Adrenal gland (tissue), 9 donors: ENCODE measurements at regions not wholly inside any gene's neighbourhood (a gene's known extent, or its start where the extent isn't known, plus 50 kb on each side); places are given as distances from the start of the nearest gene placed in this dataset.

ENCODE experiments used
- DNase-seq, 7 donors: peaks; one replicate each; pipeline ENCODE4 v3.0.0-alpha.2; 2019 to 2020
- H3K27ac ChIP-seq, 5 donors: fragments of 200-600 bp; sonication (generic) in 4 of 5; 1 replicate in 3 of 5; 2 replicates in 2 of 5; pipeline versions ENCODE4 v1.5.1 to v1.8.0; 2016 to 2020; ENCODE audit warnings: mild to moderate bottlenecking in 1 of 5
- H3K27me3 ChIP-seq: fragments of 200-600 bp; 2 replicates; pipeline ENCODE4 v1.8.0; 2021
- H3K36me3 ChIP-seq, 2 donors: fragments of 200-600 bp; replicated peaks in 1 of 2; 1 replicate in 1 of 2; 2 replicates in 1 of 2; pipeline versions ENCODE4 v1.5.1 to v1.8.0; 2018 to 2022
- H3K4me1 ChIP-seq, 2 donors: fragments of 200-600 bp; replicated peaks in 1 of 2; 1 replicate in 1 of 2; 2 replicates in 1 of 2; pipeline versions ENCODE4 v1.5.1 to v1.8.0; 2018 to 2021
- H3K4me3 ChIP-seq, 4 donors: fragments of 200-600 bp; sonication (generic) in 3 of 4; one replicate each; pipeline ENCODE4 v1.5.1; 2016 to 2018
- H3K9me3 ChIP-seq, 3 donors: fragments of 200-600 bp; sonication (generic) in 1 of 3; replicated peaks in 1 of 3; 1 replicate in 2 of 3; 2 replicates in 1 of 3; pipeline versions ENCODE4 v1.5.1 to v1.8.0; 2016 to 2021
- POLR2A ChIP-seq, 2 donors: fragments of 450-650 bp; IDR thresholded peaks; one replicate each; pipeline ENCODE4 v1.6.1; 2017; ENCODE audit warnings: antibody characterized with exemption in 2 of 2, mild to moderate bottlenecking in 2 of 2, moderate library complexity in 1 of 2
- WGBS, 4 donors: extraction: QIAGEN DNeasy Blood & Tissue Kit in 2 of 4; methylation state at CpG; one replicate each; pipeline versions ENCODE4 v1.1.5 to v1.1.7; 2013 to 2017; 5-methylcytosine and 5-hydroxymethylcytosine counted together
- intact Hi-C, 2 donors: fragments of 100-400 bp; cut with DNase I; formaldehyde crosslinking; loops; one replicate each; pipeline versions ENCODE4 v1.14.1 to v1.15.0; 2022 to 2023
- TF ChIP-seq, protein P1 (sequence below), 6 experiments: fragments of 450-650 bp in 4 of 6; fragments of 200-600 bp in 2 of 6; sonication (generic) in 1 of 6; IDR thresholded peaks; 1 replicate in 5 of 6; 2 replicates in 1 of 6; pipeline versions ENCODE4 v1.5.1 to v1.8.0; 2016 to 2021; ENCODE audit warnings: antibody characterized with exemption in 6 of 6, mild to moderate bottlenecking in 2 of 6, moderate library complexity in 1 of 6
- donor health status: healthy with polysubstance abuse.
- donor health status: Bipolar disorder and iron deficiency.
- donor health status: DM: yes; HTN: yes; CAD: no.
- donor health status: DM: no; HTN: no; CAD: no.
- donor health status: DM: no; HTN: no; CAD: no.

- Histone ChIP-seq H3K4me3 (no peak overlapping the region), H3K4me1 (no peaks in the 10 kb centered on the region), H3K27me3 (no peaks in the 10 kb centered on the region), H3K27ac (no peak overlapping the region), H3K36me3 (no peaks in the 10 kb centered on the region), H3K9me3 (no peaks in the 10 kb centered on the region)
- 76 to 87% (median 83%) methylated on average over 22 of the region's 22 CpGs for WGBS, 4 donors
- no peak for DNase-seq
- intact Hi-C loops, result no loop called here
- TF ChIP-seq POLR2A (IDR thresholded peaks at IDR 0.05), result no peak
- TF ChIP-seq, protein P1, sequence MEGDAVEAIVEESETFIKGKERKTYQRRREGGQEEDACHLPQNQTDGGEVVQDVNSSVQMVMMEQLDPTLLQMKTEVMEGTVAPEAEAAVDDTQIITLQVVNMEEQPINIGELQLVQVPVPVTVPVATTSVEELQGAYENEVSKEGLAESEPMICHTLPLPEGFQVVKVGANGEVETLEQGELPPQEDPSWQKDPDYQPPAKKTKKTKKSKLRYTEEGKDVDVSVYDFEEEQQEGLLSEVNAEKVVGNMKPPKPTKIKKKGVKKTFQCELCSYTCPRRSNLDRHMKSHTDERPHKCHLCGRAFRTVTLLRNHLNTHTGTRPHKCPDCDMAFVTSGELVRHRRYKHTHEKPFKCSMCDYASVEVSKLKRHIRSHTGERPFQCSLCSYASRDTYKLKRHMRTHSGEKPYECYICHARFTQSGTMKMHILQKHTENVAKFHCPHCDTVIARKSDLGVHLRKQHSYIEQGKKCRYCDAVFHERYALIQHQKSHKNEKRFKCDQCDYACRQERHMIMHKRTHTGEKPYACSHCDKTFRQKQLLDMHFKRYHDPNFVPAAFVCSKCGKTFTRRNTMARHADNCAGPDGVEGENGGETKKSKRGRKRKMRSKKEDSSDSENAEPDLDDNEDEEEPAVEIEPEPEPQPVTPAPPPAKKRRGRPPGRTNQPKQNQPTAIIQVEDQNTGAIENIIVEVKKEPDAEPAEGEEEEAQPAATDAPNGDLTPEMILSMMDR (IDR thresholded peaks at IDR 0.05), result no peak
Observed at GRCh38 chr2:4002841-4003403, 299.5 kb downstream of the DCDC2C start.

GRCh38 chr2:4012197-4012596 lies 308.8 kb downstream of the DCDC2C start:
- 59 to 76% (median 61%) methylated on average over 1 of the region's 1 CpG for WGBS, 4 donors
- Histone ChIP-seq H3K4me1 (no peaks in the 10 kb centered on the region), H3K36me3 (no peaks in the 10 kb centered on the region), H3K27me3 (no peaks in the 10 kb centered on the region), H3K27ac (no peak overlapping the region), H3K4me3 (no peak overlapping the region), H3K9me3 (no peaks in the 10 kb centered on the region)
- DNase-seq, result no peak
- TF ChIP-seq POLR2A (IDR thresholded peaks at IDR 0.05), result no peak
- TF ChIP-seq, protein P1 (IDR thresholded peaks at IDR 0.05), result no peak
- intact Hi-C loops, result no loop called here

DNA sequence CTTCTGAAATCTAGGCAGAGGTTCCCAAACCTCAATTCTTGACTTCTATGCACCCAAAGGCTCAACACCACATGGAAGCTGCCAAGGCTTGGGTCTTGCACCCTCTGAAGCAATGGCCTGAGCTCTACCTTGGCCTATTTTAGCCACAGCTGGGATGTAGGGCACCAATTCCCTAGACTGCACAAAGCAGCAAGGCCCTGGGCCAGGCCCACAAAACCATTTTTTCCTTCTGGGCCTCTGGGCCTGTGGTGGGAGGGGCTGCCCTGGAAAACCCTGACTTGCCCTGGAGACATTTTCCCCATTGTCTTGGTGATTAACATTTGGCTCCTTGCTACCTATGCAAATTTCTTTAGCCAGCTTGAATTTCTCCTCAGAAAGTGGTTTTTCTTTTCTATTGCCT lies 315.2 kb downstream of the DCDC2C start:
- TF ChIP-seq POLR2A (IDR thresholded peaks at IDR 0.05), result no peak
- TF ChIP-seq, protein P1 (IDR thresholded peaks at IDR 0.05), result no peak
- no peak overlapping the region for H3K27ac ChIP-seq
- H3K4me3 ChIP-seq, result no peak overlapping the region
- no peaks in the 10 kb centered on the region for H3K4me1 ChIP-seq
- no peak for DNase-seq
- H3K27me3 ChIP-seq, result no peaks in the 10 kb centered on the region
- intact Hi-C loops, result no loop called here
- no peaks in the 10 kb centered on the region for H3K9me3 ChIP-seq
- H3K36me3 ChIP-seq, result no peaks in the 10 kb centered on the region

DNA sequence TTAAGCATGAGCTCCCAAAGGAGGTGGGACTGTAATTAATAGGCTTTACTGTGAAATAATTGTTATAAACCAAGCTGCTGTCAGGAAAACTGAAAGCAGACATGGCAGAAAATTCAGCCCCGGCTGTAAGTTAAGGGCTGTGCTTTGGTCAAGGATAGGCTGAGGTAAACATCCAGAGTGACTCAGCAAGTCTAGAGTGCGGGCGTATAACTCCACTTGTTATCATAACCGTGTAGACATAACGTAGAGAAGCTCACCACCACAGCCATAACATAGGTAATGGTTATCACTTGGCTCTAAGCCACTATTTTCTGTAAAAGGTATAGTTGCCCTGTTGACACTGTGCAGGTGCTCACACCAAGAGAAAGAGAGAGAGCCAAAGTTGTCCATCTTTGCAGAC lies 316.8 kb downstream of the DCDC2C start:
- 53 to 75% (median 66%) methylated on average over 5 of the region's 5 CpGs for whole genome bisulfite sequencing, 4 donors
- no peak for DNase-seq
- TF ChIP-seq, protein P1 (IDR thresholded peaks at IDR 0.05), result no peak
- no peak for TF ChIP-seq POLR2A (IDR thresholded peaks at IDR 0.05)
- Histone ChIP-seq H3K27ac (no peak overlapping the region), H3K9me3 (no peaks in the 10 kb centered on the region), H3K4me1 (no peaks in the 10 kb centered on the region), H3K36me3 (no peaks in the 10 kb centered on the region), H3K27me3 (no peaks in the 10 kb centered on the region), H3K4me3 (no peak overlapping the region)
- intact Hi-C loops, result no loop called here
